Left hindlimb (tissue), 1 donor: ENCODE measurements at regions not wholly inside any gene's neighbourhood (a gene's known extent, or its start where the extent isn't known, plus 50 kb on each side); places are given as distances from the start of the nearest gene placed in this dataset.
"Not testable (repeated sequence)": the region's sequence is repeated elsewhere in the genome, so short reads cannot be mapped to it uniquely, and the experiment has no call there.

Source experiments
- DNase-seq: peaks from one replicate; pipeline ENCODE4 v3.0.0-alpha.2; 2018

DNA sequence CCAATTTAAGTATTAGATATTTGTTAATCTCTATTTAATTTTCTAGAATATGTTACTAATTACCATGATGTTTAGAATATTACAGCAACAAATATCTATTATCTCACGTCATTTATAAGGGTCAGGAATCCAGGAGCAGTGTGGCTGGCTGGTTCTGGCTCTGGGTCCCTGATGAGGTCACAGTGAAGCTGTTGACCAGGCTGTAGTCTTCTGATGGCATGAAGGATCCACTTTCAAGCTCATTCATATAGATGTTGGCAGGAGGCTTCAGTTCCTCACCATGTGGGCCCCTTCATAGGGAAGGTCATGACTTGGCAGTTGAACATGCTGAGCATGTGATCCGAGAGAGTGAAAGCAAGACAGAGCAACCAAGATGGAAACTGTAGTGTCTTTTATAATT, 375.6 kb downstream of the ATP23 start:
- no peak for DNase-seq

- no peak for DNase-seq
These were observed 380.0 kb downstream of the ATP23 start for GRCh38 chr12:58321414-58321813.

DNA sequence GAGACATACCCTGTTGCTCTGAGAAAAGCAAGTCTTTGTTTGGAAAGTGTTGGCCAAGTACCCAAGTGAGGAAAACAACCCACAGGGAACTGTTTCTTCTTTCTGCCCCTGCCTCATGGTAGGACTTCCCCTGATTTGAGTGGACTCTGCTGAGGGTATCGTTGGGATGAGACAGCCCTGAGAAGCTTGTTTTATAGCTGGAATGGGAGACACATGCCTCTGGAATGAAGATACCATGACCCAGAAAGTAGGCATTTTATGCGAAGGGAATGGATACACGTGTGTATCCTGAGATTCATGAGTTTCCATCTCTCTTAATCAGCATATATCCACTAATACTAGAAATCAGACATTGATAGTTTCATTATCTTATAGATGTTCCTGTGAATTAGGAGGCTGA, 382.3 kb downstream of the ATP23 start:
- no peak for DNase-seq

- DNase-seq = no peak
These were observed 384.2 kb downstream of the ATP23 start for GRCh38 chr12:58325561-58325960.

GRCh38 chr12:58326534-58326933, 385.2 kb downstream of the ATP23 start:
- no peak for DNase-seq

DNA sequence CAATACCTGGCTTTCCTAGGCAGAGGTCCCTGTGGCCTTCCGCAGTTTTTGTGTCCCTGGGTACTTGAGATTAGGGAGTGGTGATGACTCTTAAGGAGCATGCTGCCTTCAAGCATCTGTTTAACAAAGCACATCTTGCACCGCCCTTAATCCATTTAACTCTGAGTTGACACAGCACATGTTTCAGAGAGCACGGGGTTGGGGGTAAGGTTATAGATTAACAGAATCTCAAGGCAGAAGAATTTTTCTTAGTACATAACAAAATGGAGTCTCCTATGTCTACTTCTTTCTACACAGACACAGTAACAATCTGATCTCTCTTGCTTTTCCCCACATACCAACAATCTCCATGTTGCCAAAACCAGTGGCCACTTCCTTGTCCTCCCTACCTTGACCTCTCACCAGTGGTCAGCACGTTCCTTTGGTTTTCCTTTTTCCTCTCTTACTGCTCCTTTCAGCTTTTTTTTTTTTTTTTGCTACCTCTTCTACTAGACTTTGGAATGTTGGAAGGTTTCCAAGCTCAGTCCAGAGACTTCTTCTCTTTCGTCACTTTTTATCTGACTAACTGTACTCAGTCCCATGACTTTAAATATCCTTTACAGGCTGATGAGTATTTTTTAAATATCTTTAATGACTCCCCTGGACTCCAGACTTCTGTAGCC, 395.3 kb downstream of the ATP23 start:
- DNase-seq = not testable (repeated sequence)

- not testable (repeated sequence) for DNase-seq
These were observed 396.2 kb downstream of the ATP23 start for GRCh38 chr12:58337539-58337938.

- no peak for DNase-seq
These were observed 400.4 kb downstream of the ATP23 start for GRCh38 chr12:58341791-58342190.

DNA sequence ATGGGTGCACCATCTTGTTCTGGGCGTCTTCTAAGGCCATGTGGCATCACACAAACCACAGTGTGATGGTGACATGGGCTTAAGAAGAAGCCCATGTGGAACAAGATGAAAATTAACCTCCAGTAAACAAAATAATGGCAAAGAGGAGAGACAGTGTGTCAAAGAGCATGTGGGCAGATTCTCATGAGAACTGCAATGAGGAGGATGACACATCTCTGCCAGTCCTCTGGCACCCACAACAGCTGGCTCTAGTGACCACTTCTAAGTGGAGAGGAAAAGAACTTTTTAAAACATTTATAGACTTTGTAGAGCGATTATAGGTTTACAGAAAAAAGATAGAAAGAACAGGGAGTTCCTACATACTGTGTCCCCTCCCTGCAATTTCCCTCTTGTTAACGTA, 401.4 kb downstream of the ATP23 start:
- DNase-seq = no peak

DNA sequence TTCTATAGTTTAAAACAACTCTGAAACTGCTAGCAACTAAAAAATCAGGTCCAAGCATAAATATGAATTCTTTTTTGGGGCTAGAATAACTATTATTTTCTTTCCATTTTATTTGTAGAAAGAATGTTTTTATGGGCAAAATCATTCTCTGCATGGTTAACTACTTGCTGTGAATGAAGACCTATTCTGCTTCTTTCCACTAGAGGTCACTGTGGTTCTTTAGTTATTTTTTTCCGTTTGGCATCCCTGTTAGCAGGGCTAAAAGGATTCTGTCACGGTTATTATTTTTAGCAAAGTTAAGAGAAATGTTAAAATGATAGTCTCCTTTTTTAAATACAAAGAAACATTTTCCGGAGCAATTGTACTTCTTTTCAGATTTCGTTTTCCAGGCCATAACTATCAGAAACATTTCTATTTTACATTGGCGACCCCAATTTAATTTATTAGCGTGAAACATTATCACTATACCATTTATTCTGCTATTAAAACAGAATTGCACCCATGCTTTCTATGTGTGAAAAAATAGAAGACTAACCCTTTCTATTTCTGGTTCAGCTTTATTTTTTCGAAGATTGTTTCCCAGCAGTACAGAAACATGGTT, 404.8 kb downstream of the ATP23 start:
- no peak for DNase-seq

GRCh38 chr12:58347188-58347587, 405.8 kb downstream of the ATP23 start:
- DNase-seq = no peak

GRCh38 chr12:58347691-58348090, 406.3 kb downstream of the ATP23 start:
- no peak for DNase-seq

- no peak for DNase-seq
These were observed 407.8 kb downstream of the ATP23 start for GRCh38 chr12:58349161-58349560.

DNA sequence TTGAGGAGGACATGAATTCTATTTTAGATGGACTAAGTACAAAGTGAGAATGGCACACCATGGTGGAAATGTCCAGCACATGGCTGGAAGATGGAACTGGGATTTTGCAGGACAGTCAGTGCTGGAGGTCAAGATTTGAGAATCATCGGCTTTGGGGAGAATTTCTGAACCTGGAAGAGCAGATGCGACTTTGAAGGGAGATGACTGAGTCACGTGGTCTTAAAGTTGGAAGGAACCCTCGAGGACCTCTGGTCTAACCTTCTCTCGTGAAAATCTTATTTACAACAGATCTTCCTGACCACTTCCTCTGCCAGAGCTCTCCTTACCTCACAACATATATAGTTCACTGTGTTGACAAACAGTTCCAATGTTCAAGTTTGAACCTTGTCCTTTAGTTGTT, 415.4 kb downstream of the ATP23 start:
- no peak for DNase-seq

DNA sequence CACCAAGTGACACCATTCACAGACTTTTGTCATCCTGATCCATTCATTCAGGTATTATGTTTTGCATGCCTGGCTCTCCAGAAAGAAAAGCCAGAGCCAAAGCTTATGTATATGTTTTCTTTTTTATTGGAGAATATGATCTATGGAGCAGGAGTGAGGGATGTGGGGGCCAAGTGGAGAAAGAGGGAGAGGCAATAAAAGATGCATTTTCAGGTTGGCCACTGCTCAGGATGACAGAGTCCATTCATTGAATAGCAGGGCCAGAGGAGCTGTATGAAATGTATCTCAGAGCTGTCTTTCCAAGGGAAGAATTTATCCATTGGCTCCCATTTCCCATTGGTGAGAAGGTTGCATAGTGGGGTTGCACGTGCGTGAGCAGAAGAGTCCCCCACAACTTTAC, 416.1 kb downstream of the ATP23 start:
- DNase-seq = no peak

GRCh38 chr12:58358369-58358768, 417.0 kb downstream of the ATP23 start:
- DNase-seq = no peak

GRCh38 chr12:58359084-58359483, 417.7 kb downstream of the ATP23 start:
- peak; percentile 86 for DNase-seq

GRCh38 chr12:58361056-58361455, 419.7 kb downstream of the ATP23 start:
- DNase-seq = no peak

DNA sequence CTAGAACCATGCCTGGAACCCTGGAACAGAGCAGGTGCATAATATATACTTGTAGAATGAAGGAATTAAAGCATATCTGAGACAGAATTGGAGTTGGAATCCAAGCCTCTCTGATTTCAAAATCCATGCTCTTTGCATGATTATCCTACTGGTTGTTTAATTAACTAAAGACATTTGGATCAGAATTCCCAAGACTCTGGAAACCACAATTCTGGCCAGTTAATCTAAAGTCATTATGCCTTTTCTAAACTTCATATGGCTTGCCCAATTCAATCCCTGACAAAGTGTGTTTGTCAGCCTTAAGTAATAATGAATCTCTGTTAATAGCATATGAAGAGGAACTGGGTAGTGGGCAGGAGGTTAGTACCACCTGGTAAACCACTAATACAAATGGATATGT, 422.6 kb downstream of the ATP23 start:
- no peak for DNase-seq

GRCh38 chr12:58364389-58365086, 423.2 kb downstream of the ATP23 start:
- DNase-seq = no peak

DNA sequence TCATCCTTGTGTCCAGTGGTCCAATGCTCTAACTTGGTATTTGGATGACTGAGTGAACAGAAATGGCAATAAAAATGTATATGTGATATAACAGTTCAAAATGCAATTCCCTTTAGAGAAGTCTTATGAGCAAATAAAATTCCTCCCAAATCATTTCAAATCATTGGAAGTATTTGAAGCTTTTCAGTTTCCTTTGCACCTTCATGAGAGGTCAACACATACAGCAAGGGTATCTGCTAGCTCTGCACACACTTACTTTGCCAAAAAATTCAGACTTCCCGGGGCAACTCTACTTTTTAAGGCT, 423.7 kb downstream of the ATP23 start:
- DNase-seq = no peak

GRCh38 chr12:58367041-58367440, 425.7 kb downstream of the ATP23 start:
- no peak for DNase-seq

GRCh38 chr12:58368001-58368400, 426.6 kb downstream of the ATP23 start:
- no peak for DNase-seq

GRCh38 chr12:58369576-58369975, 428.2 kb downstream of the ATP23 start:
- DNase-seq = no peak

GRCh38 chr12:58372298-58372697, 430.9 kb downstream of the ATP23 start:
- DNase-seq = no peak
